SHP77 treated with DMSO at 0.1 percent for 48 hours (cell line): ENCODE measurements at regions not wholly inside any gene's neighbourhood (a gene's known extent, or its start where the extent isn't known, plus 50 kb on each side); places are given as distances from the start of the nearest gene placed in this dataset.

Source experiments
- DNase-seq: peaks from one replicate; lab custom pipeline; 2025; lab: John Stamatoyannopoulos, UW

- DNase-seq = no peak
Measured at GRCh38 chr5:159702826-159703225, 213.5 kb upstream of the ADRA1B start.

DNA sequence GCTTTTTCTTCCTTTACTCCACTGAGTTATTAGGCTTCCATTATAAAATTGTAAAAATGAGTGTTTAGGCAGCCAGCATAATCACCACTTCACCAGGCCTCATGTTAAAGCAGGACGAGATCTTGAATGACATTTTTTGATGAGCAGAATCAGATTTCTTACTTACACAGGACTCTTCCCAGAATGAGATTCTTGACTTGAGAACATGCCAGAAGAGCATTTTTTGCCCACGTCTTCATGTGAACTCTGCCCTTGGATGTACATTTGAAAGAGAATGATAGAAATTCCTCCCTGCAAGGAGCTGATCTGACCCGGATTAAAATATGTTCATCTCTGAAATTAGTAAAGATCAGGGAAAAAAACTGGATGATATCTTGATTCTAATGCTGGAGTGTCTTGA is 212.1 kb upstream of the ADRA1B start:
- no peak for DNase-seq

GRCh38 chr5:159705948-159706347 is 210.3 kb upstream of the ADRA1B start:
- DNase-seq = no peak

- DNase-seq = no peak
Measured at GRCh38 chr5:159708090-159708489, 208.2 kb upstream of the ADRA1B start.

DNA sequence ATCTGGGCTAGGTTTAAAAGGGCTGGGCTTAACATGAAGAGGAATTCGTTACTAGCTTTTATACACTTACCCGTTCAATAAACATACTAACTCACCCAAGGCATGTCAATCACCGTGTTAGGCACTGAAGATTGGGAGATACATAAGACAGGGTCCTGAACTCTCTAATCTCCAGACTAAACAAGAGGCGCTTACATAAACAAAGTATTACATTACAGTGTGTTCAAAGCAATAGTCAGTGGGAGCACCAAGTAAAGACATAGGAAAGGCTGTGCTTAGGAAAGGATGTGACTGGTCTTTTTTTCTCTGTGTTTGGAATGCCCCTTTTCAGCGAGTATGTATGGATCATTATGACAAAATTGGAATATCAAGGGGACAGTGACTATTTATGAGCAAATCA is 203.6 kb upstream of the ADRA1B start:
- no peak for DNase-seq

DNA sequence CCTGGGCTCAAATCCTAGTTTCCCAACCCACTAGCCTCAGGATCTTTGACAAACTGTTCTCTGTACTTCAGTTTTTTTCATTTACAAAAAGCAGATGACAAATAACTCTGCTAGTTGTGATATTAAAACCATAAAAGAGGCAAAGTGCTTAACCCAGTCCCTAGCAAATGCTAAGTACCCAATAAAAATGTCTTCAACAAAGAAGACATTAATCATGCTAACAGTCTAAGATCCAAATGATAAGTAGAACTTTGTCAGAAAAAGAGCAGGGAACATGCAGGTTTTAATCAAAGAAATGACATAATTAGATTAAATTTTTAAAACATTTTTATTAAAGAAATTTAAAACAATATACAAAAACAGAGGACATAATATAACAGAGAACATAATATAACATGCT is 203.0 kb upstream of the ADRA1B start:
- DNase-seq = no peak

DNA sequence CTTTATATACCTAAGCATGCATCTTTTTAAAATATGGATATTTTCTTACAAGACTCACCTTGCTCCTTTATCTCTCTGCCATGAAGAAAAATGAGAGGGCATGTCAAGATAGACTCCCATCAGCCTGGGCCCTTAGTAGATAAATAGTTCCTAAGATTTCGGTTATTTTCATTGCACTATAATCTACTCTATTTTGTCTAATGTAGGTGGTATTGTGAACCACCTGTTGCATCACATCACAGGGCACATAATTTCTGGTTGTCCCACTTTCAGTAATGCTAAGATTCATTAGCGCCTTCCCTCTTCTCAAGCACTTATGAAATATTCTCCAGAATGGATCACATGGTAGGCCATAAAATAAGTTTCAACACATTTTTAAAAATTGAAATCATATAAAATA is 202.5 kb upstream of the ADRA1B start:
- DNase-seq = no peak

GRCh38 chr5:159725475-159725874 is 190.8 kb upstream of the ADRA1B start:
- no peak for DNase-seq

DNA sequence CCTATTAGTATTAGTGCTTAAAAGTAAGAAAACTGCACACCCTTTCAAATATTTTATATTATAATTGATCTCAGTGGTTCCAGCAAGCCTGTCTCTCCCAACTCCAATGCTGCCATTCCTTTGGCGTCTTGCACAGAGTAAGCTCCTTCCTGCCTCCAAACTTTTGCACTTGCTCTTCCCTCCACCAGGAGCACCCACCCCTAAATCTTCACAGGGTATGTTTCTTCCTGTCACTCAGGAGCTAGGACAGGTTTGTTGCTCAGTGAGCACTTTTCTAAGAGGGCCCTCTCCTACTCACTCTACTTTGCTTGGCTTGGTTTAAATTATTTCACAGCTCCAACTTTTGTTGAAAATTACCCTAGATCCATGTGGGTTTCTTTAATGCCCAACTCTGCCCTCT is 189.1 kb upstream of the ADRA1B start:
- no peak for DNase-seq

- no peak for DNase-seq
Measured at GRCh38 chr5:159730285-159730684, 186.0 kb upstream of the ADRA1B start.

DNA sequence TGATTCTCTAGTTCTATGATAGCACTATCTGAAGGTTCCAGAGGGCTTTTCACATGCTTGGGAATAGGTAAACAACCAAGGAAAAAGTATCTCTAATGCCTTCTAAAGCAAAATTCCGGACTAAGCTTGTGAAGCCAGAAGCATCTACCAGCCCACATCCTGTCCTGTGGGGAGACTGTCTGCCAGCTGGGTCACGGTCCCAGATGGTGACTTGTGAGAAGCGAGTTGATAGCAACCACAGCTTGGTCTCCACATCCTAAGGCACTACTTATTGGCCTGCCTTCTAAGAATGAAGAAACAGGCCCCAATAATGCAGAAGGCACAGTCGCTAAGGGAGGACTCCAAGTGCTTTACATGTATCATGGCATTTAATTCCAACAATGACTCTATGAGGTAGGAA is 184.1 kb upstream of the ADRA1B start:
- no peak for DNase-seq

DNA sequence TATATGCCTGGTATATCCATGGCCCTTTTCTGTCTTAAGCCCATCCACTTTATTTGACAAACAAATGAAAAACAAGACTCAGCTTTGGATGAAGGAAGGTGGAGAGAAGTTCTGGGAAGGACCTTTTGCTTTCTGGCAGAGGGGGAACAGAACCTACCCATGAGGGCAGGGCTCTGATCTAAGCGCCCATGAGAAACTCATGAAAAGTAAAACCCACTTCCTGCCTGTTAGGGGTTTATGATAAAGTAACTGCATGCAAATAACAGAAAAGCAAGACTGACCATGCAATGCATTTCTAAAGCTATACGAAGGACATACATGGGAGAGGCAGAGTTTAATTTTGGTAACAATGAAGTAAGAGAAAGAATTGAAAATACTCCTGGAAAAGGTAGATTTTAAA is 181.9 kb upstream of the ADRA1B start:
- DNase-seq = no peak

GRCh38 chr5:159735036-159735435 is 181.2 kb upstream of the ADRA1B start:
- DNase-seq = no peak

GRCh38 chr5:159735749-159736660 is 180.3 kb upstream of the ADRA1B start:
- no peak for DNase-seq

GRCh38 chr5:159736844-159737243 is 179.4 kb upstream of the ADRA1B start:
- DNase-seq = no peak

- DNase-seq = no peak
Measured at GRCh38 chr5:159737263-159737662, 179.0 kb upstream of the ADRA1B start.

GRCh38 chr5:159741829-159742322 is 174.4 kb upstream of the ADRA1B start:
- DNase-seq = no peak

- DNase-seq = no peak
Measured at GRCh38 chr5:159743234-159743633, 173.0 kb upstream of the ADRA1B start.

DNA sequence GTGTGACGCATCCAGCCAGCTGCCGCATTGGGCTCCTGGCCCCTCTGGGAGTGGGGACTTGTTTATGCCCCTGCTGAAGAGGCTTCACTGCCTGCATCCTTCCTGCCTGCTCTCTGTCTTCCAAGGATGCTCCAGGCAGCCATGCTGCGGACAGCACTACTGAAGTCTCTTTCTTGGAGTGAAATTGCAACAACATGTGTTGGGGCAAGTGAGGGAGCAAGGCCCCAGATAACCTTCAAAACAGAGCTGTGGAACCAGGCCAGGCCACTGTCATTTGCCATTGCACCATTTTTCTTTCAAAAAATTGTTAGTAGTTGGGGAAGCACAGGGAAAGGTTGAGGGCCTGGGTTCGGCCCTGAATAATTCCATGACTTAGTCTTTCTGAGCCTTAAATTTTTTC is 169.6 kb upstream of the ADRA1B start:
- DNase-seq = no peak

DNA sequence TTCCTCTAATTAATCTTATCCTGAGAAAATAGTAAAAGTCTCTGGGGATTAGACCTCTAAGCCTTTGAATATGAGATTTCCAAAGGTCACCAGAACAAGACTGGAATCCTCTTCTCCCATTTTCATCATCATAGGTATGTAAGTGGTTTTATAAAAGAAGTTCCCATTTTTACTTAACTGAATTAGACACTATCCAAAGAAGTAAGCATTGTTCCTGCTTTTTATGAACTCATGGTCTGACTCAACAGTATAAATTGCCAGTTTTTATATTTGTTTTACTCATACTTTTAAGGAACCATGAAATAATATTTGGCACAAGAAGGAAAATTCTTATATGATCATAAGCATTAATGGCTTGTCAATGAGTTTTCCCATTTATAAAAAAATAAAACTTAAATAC is 167.1 kb upstream of the ADRA1B start:
- DNase-seq = no peak

DNA sequence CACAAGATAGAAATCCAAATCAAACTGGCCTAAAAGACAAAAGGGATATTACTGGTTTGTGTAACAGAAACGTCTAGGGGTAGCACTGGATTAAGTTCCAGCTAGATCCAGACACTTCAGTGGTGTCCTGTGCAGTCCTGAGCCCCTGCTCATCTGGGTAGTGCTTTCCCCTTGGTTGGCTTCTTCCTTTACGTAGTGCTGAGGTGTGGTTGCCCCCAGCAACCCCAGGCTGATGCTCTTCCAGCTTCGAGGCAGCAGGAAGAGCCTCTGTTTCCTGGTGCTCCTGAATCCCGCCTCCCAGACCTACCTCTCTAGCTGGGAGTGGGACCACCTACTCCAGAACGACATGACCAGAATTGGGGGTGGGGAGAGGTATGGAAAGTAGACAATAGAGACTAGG is 166.1 kb upstream of the ADRA1B start:
- no peak for DNase-seq

GRCh38 chr5:159751459-159751858 is 164.8 kb upstream of the ADRA1B start:
- no peak for DNase-seq

GRCh38 chr5:159752622-159753275 is 163.5 kb upstream of the ADRA1B start:
- no peak for DNase-seq
